ENCODE measurements at regions not wholly inside any gene's neighbourhood (a gene's known extent, or its start where the extent isn't known, plus 50 kb on each side); places are given as distances from the start of the nearest gene placed in this dataset.

- TF ChIP-seq USF2 (IDR thresholded peaks at IDR 0.05; ENCODE audit: low read depth, low read length): no peak
- no peak for TF ChIP-seq RAD21 (IDR thresholded peaks at IDR 0.05; ENCODE audit: low read length)
- TF ChIP-seq, protein P1, sequence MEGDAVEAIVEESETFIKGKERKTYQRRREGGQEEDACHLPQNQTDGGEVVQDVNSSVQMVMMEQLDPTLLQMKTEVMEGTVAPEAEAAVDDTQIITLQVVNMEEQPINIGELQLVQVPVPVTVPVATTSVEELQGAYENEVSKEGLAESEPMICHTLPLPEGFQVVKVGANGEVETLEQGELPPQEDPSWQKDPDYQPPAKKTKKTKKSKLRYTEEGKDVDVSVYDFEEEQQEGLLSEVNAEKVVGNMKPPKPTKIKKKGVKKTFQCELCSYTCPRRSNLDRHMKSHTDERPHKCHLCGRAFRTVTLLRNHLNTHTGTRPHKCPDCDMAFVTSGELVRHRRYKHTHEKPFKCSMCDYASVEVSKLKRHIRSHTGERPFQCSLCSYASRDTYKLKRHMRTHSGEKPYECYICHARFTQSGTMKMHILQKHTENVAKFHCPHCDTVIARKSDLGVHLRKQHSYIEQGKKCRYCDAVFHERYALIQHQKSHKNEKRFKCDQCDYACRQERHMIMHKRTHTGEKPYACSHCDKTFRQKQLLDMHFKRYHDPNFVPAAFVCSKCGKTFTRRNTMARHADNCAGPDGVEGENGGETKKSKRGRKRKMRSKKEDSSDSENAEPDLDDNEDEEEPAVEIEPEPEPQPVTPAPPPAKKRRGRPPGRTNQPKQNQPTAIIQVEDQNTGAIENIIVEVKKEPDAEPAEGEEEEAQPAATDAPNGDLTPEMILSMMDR (conservative IDR thresholded peaks at IDR 0.05; ENCODE audit: low read depth, low read length): no peak
- TF ChIP-seq CHD1 (IDR thresholded peaks at IDR 0.05; ENCODE audit: low read depth, low read length): no peak
- no peak for TF ChIP-seq SMC3 (IDR thresholded peaks at IDR 0.05; ENCODE audit: low read depth, low read length)
- TF ChIP-seq MAZ (IDR thresholded peaks at IDR 0.05; ENCODE audit: borderline replicate concordance, low read depth, low read length): no peak
- no peak for TF ChIP-seq POLR2A (IDR thresholded peaks at IDR 0.05; ENCODE audit: low read depth, low read length)
- no peak for TF ChIP-seq BHLHE40 (IDR thresholded peaks at IDR 0.05; ENCODE audit: low read depth, low read length)
- no peak for TF ChIP-seq FOS (IDR thresholded peaks at IDR 0.05; ENCODE audit: low read depth, low read length)
- no peak for TF ChIP-seq MXI1 (IDR thresholded peaks at IDR 0.05; ENCODE audit: borderline replicate concordance, low read depth, low read length)
These were observed 448.5 kb downstream of the NXPH1 start for GRCh38 chr7:8881916-8882315.

Data from IMR-90 (cell line).